ENCODE measurements at regions not wholly inside any gene's neighbourhood (a gene's known extent, or its start where the extent isn't known, plus 50 kb on each side); places are given as distances from the start of the nearest gene placed in this dataset.

DNA sequence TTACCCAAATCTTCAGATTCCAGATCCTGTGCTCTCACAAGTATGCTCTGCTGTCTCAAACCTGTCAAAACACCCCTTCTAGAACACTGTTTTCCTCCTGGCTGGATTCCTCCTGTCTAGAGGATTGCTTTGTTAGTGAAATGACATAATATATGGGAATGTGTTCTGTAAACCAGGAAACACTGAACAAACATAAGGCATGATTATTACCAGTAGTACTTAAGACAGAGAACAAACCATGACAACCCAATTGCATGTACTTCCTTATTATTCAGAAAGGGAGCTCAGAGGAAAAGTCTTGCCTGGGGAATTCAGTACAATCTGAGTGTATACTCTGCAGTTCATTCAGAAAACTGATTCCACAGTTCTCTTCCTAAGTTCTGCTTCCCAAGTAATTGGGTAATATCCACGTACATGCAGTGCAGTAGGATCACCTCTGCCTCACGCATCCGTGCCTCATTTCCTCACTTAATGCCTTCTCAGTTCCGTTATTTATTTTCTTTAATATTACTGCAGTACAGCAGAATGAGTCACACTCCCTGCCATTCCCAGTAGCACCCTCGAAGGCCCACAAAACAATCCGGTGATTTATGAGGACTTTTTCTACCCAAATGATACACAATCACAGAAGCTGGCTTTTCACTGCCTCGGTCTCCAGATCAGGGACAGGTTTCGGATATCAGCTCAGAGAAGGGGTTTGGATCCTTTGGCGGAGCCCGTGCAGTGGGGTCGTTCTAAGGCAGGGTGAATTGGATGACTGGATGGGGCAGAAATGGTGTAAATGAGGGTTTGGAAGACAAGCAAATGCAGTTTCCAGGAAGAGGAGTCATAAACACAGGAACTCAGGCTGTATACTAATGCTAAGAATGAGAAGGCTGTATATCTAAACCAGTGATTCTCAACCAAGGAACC, 896.9 kb downstream of the KCNA4 start:
- in situ Hi-C loops (cut with MboI; ENCODE audit: low sequenced_read_pairs, unreplicated experiment): no loop called here
- TF ChIP-seq, protein P1, sequence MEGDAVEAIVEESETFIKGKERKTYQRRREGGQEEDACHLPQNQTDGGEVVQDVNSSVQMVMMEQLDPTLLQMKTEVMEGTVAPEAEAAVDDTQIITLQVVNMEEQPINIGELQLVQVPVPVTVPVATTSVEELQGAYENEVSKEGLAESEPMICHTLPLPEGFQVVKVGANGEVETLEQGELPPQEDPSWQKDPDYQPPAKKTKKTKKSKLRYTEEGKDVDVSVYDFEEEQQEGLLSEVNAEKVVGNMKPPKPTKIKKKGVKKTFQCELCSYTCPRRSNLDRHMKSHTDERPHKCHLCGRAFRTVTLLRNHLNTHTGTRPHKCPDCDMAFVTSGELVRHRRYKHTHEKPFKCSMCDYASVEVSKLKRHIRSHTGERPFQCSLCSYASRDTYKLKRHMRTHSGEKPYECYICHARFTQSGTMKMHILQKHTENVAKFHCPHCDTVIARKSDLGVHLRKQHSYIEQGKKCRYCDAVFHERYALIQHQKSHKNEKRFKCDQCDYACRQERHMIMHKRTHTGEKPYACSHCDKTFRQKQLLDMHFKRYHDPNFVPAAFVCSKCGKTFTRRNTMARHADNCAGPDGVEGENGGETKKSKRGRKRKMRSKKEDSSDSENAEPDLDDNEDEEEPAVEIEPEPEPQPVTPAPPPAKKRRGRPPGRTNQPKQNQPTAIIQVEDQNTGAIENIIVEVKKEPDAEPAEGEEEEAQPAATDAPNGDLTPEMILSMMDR (IDR thresholded peaks at IDR 0.05; ENCODE audit: borderline replicate concordance, control extremely low read depth, extremely low read depth, insufficient read depth, missing control alignments): no peak
- no peak for DNase-seq (ENCODE audit: low spot score)

DNA sequence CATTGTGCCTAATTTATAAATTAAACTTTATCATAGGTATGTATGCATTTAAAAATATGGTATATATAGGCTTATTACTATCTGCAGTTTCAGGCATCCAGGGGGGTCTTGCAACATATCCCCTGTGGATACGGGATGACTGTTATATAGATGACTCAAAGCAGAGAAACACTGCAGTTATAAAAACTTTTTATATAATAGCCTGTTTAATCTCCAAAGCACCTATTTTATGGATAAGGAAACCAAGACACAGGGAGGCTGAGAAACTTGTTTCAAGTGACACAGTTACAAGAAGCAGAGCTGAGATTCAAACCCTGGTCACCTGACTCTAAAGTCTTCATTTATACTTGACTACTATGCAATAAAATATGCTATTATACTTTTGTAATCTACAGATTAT, 897.7 kb downstream of the KCNA4 start:
- in situ Hi-C loops (cut with MboI; ENCODE audit: low sequenced_read_pairs, unreplicated experiment): no loop called here
- TF ChIP-seq, protein P1 (IDR thresholded peaks at IDR 0.05; ENCODE audit: borderline replicate concordance, control extremely low read depth, extremely low read depth, insufficient read depth, missing control alignments): no peak
- no peak for DNase-seq (ENCODE audit: low spot score)

DNA sequence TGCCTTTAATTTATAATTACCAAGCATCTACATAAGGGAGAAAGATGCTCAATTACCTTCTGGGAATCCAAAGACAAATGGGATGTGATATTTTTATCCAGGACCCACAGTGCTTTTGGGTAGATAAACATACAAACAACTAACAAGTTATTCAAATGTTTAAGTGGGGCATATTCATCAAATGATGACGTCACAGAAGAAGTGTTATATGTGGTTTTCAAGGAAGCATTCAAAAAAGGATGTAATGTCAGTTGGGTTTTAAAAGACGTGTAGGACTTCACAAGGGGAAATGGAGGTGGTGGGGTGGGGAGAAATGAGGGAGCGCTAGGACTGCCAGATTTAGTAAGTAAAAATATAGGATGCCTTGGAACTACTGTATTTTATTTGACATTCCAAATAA, 915.9 kb downstream of the KCNA4 start:
- TF ChIP-seq, protein P1 (IDR thresholded peaks at IDR 0.05; ENCODE audit: borderline replicate concordance, control extremely low read depth, extremely low read depth, insufficient read depth, missing control alignments): no peak
- DNase-seq (ENCODE audit: low spot score): no peak
- in situ Hi-C loops (cut with MboI; ENCODE audit: low sequenced_read_pairs, unreplicated experiment): no loop called here

DNA sequence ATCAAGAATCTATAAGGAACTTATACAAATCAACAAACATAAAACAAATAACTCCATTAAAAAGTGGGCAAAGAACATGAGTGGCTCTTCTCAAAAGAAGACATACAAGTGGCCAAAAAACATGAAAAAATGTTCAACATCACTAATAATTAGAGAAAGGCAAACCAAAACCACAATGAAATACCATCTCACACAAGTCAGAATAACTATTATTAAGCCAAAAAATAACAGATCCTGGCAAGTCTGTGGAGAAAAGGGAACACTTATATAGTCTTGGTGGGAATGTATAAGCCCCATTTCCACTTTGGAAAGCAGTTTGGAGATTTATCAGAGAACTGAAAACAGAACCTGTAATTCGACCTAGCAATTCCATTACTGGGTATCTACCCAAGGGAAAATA, 921.0 kb downstream of the KCNA4 start:
- TF ChIP-seq, protein P1 (IDR thresholded peaks at IDR 0.05; ENCODE audit: borderline replicate concordance, control extremely low read depth, extremely low read depth, insufficient read depth, missing control alignments): no peak
- no peak for DNase-seq (ENCODE audit: low spot score)
- in situ Hi-C loops (cut with MboI; ENCODE audit: low sequenced_read_pairs, unreplicated experiment): no loop called here

DNA sequence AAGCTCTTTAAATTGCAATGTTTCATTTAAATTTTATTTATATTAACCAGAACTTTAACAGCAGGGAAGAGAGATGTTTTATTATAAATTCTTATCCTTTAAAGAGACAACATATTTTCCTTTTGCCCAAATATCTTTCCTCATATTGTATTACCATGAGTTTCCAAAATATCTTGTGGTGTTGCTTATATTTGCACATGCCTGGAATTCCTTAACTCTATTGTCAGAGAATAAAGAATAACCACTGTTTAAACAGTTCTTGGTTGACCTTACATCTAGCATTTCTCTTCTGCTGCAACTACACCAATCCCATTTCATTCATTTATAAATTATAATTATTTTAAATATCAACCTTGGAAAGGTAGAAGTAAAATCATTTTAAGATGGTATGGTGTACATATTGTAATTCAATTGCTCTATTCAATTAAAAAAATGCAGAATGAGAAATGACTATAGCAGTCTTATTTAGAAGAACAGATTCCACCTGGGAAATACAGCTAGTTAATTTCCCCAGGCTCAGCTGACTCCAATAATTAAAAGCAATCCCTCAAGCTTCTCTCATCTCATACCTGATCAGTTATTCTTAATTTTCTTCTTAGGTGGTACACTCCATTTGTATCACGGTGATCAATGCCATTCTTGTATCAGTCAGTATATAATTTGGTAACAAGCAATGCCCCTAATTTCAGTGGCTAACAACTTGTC, 923.3 kb downstream of the KCNA4 start:
- TF ChIP-seq, protein P1 (IDR thresholded peaks at IDR 0.05; ENCODE audit: borderline replicate concordance, control extremely low read depth, extremely low read depth, insufficient read depth, missing control alignments): no peak
- in situ Hi-C loops (cut with MboI; ENCODE audit: low sequenced_read_pairs, unreplicated experiment): no loop called here
- DNase-seq (ENCODE audit: low spot score): no peak

DNA sequence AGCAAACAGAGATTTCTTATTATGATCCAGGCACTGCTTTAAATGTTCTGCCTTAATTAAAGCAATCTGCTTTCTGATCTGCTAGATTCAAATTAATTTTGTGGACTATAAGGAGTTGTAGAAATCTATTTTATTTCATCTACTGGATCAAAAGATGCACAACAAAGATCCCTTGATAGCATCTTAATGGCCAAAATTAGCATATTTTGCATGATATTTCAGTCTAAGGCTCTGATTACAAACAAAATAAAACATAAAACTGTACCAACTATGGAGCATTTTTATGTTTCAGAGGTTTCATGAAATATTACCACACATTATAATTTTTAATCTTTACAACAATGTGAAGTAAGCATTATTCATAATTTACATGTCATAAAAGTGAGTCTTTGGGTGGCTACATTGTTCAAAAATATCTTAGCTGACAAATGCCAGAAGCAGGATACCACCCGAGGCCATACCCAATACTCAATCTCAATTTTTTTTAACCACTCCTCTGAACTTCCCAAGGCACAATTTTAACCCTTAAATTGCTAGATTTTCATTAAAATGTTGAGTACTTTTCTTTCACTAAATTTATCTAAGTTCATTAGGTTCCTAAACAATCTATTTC, 929.5 kb downstream of the KCNA4 start:
- in situ Hi-C loops (cut with MboI; ENCODE audit: low sequenced_read_pairs, unreplicated experiment): no loop called here
- no peak for DNase-seq (ENCODE audit: low spot score)
- TF ChIP-seq, protein P1 (IDR thresholded peaks at IDR 0.05; ENCODE audit: borderline replicate concordance, control extremely low read depth, extremely low read depth, insufficient read depth, missing control alignments): no peak

Measured in GM13976 (cell line).